ENCODE measurements at regions not wholly inside any gene's neighbourhood (a gene's known extent, or its start where the extent isn't known, plus 50 kb on each side); places are given as distances from the start of the nearest gene placed in this dataset.

GRCh38 chr11:23095650-23096189 lies 235.4 kb upstream of the CCDC179 start:
- no peak overlapping the region for H3K4me3 Mint-ChIP-seq
- no peaks in the 10 kb centered on the region for H3K4me1 Mint-ChIP-seq
- DNase-seq (no peak), ATAC-seq (no peak)
- no peaks in the 10 kb centered on the region for H3K9me3 Mint-ChIP-seq
- H3K36me3 Mint-ChIP-seq (ENCODE audit: low read depth): peaks cover 3% of the 10 kb centered on the region
- no peaks in the 10 kb centered on the region for H3K27me3 Mint-ChIP-seq
- no peak overlapping the region for H3K27ac Mint-ChIP-seq

GRCh38 chr11:23097891-23098290 lies 237.6 kb upstream of the CCDC179 start:
- ATAC-seq: no peak
- Mint-ChIP-seq H3K36me3 (ENCODE audit: low read depth) (peaks cover 3% of the 10 kb centered on the region), H3K4me3 (no peak overlapping the region), H3K27me3 (no peaks in the 10 kb centered on the region), H3K9me3 (no peaks in the 10 kb centered on the region), H3K27ac (no peak overlapping the region), H3K4me1 (no peaks in the 10 kb centered on the region)
- DNase-seq: no peak

- H3K4me1 Mint-ChIP-seq: no peaks in the 10 kb centered on the region
- DNase-seq: no peak
- no peaks in the 10 kb centered on the region for H3K27me3 Mint-ChIP-seq
- no peak overlapping the region for H3K4me3 Mint-ChIP-seq
- no peaks in the 10 kb centered on the region for H3K9me3 Mint-ChIP-seq
- H3K36me3 Mint-ChIP-seq (ENCODE audit: low read depth): peaks cover 3% of the 10 kb centered on the region
- ATAC-seq: no peak
- no peak overlapping the region for H3K27ac Mint-ChIP-seq
These were observed 239.0 kb upstream of the CCDC179 start for GRCh38 chr11:23099256-23099655.

- H3K27ac Mint-ChIP-seq: no peak overlapping the region
- H3K4me1 Mint-ChIP-seq: no peaks in the 10 kb centered on the region
- no peak overlapping the region for H3K4me3 Mint-ChIP-seq
- H3K27me3 Mint-ChIP-seq: no peaks in the 10 kb centered on the region
- peaks cover 3% of the 10 kb centered on the region for H3K36me3 Mint-ChIP-seq (ENCODE audit: low read depth)
- ATAC-seq (no peak), DNase-seq (no peak)
- H3K9me3 Mint-ChIP-seq: no peaks in the 10 kb centered on the region
These were observed 240.5 kb upstream of the CCDC179 start for GRCh38 chr11:23100726-23101125.

GRCh38 chr11:23103416-23103815 lies 243.1 kb upstream of the CCDC179 start:
- Mint-ChIP-seq H3K27me3 (no peaks in the 10 kb centered on the region), H3K4me1 (no peaks in the 10 kb centered on the region)

GRCh38 chr11:23111527-23111926 lies 251.3 kb upstream of the CCDC179 start:
- Mint-ChIP-seq H3K27ac (no peak overlapping the region), H3K27me3 (no peaks in the 10 kb centered on the region), H3K9me3 (peaks cover 2% of the 10 kb centered on the region)

More at GRCh38 chr11:23103416-23103815, 243.1 kb upstream of the CCDC179 start:
- Mint-ChIP-seq H3K36me3 (ENCODE audit: low read depth) (no peaks in the 10 kb centered on the region), H3K4me3 (no peak overlapping the region), H3K9me3 (no peaks in the 10 kb centered on the region), H3K27ac (no peak overlapping the region)
- ATAC-seq (no peak), DNase-seq (no peak)

GRCh38 chr11:23112390-23112789 lies 252.1 kb upstream of the CCDC179 start:
- Mint-ChIP-seq H3K4me3 (no peak overlapping the region), H3K4me1 (no peaks in the 10 kb centered on the region), H3K9me3 (peaks cover 7% of the 10 kb centered on the region), H3K27me3 (no peaks in the 10 kb centered on the region), H3K36me3 (ENCODE audit: low read depth) (no peaks in the 10 kb centered on the region), H3K27ac (no peak overlapping the region)
- DNase-seq (no peak), ATAC-seq (no peak)

More at GRCh38 chr11:23111527-23111926, 251.3 kb upstream of the CCDC179 start:
- Mint-ChIP-seq H3K36me3 (ENCODE audit: low read depth) (no peaks in the 10 kb centered on the region), H3K4me1 (no peaks in the 10 kb centered on the region), H3K4me3 (no peak overlapping the region)
- ATAC-seq (no peak), DNase-seq (no peak)

GRCh38 chr11:23112987-23113886 lies 253.0 kb upstream of the CCDC179 start:
- no peaks in the 10 kb centered on the region for H3K27me3 Mint-ChIP-seq
- H3K36me3 Mint-ChIP-seq (ENCODE audit: low read depth): no peaks in the 10 kb centered on the region
- H3K9me3 Mint-ChIP-seq: peaks cover 7% of the 10 kb centered on the region
- DNase-seq (no peak), ATAC-seq (no peak)
- H3K4me1 Mint-ChIP-seq: no peaks in the 10 kb centered on the region
- no peak overlapping the region for H3K27ac Mint-ChIP-seq
- no peak overlapping the region for H3K4me3 Mint-ChIP-seq

- H3K27ac Mint-ChIP-seq: no peak overlapping the region
- peaks cover 7% of the 10 kb centered on the region for H3K9me3 Mint-ChIP-seq
- H3K36me3 Mint-ChIP-seq (ENCODE audit: low read depth): no peaks in the 10 kb centered on the region
- no peaks in the 10 kb centered on the region for H3K4me1 Mint-ChIP-seq
- ATAC-seq (no peak), DNase-seq (no peak)
- no peaks in the 10 kb centered on the region for H3K27me3 Mint-ChIP-seq
- no peak overlapping the region for H3K4me3 Mint-ChIP-seq
These were observed 253.6 kb upstream of the CCDC179 start for GRCh38 chr11:23113887-23114216.

GRCh38 chr11:23123753-23124152 lies 263.5 kb upstream of the CCDC179 start:
- H3K9me3 Mint-ChIP-seq: no peaks in the 10 kb centered on the region
- H3K4me3 Mint-ChIP-seq: no peak overlapping the region
- DNase-seq (no peak), ATAC-seq (no peak)
- no peak overlapping the region for H3K27ac Mint-ChIP-seq
- H3K27me3 Mint-ChIP-seq: no peaks in the 10 kb centered on the region
- H3K4me1 Mint-ChIP-seq: no peaks in the 10 kb centered on the region
- H3K36me3 Mint-ChIP-seq (ENCODE audit: low read depth): no peaks in the 10 kb centered on the region

GRCh38 chr11:23124249-23124648 lies 264.0 kb upstream of the CCDC179 start:
- Mint-ChIP-seq H3K4me1 (no peaks in the 10 kb centered on the region), H3K27ac (no peak overlapping the region), H3K4me3 (no peak overlapping the region), H3K27me3 (no peaks in the 10 kb centered on the region), H3K9me3 (no peaks in the 10 kb centered on the region), H3K36me3 (ENCODE audit: low read depth) (no peaks in the 10 kb centered on the region)
- DNase-seq (no peak), ATAC-seq (no peak)

GRCh38 chr11:23124996-23125395 lies 264.7 kb upstream of the CCDC179 start:
- DNase-seq: no peak
- no peak overlapping the region for H3K27ac Mint-ChIP-seq
- no peak for ATAC-seq
- no peaks in the 10 kb centered on the region for H3K27me3 Mint-ChIP-seq
- no peaks in the 10 kb centered on the region for H3K9me3 Mint-ChIP-seq
- H3K4me1 Mint-ChIP-seq: no peaks in the 10 kb centered on the region
- no peaks in the 10 kb centered on the region for H3K36me3 Mint-ChIP-seq (ENCODE audit: low read depth)
- H3K4me3 Mint-ChIP-seq: no peak overlapping the region

- no peaks in the 10 kb centered on the region for H3K27me3 Mint-ChIP-seq
- H3K4me1 Mint-ChIP-seq: no peaks in the 10 kb centered on the region
- no peak overlapping the region for H3K27ac Mint-ChIP-seq
- no peak for DNase-seq
- no peaks in the 10 kb centered on the region for H3K36me3 Mint-ChIP-seq (ENCODE audit: low read depth)
- no peak overlapping the region for H3K4me3 Mint-ChIP-seq
- no peak for ATAC-seq
- H3K9me3 Mint-ChIP-seq: peaks cover 13% of the 10 kb centered on the region
These were observed 267.4 kb upstream of the CCDC179 start for GRCh38 chr11:23127706-23128105.

GRCh38 chr11:23134627-23135026 lies 274.4 kb upstream of the CCDC179 start:
- no peaks in the 10 kb centered on the region for H3K27me3 Mint-ChIP-seq
- ATAC-seq (no peak), DNase-seq (no peak)
- peaks cover 18% of the 10 kb centered on the region for H3K9me3 Mint-ChIP-seq
- H3K27ac Mint-ChIP-seq: no peak overlapping the region
- no peaks in the 10 kb centered on the region for H3K4me1 Mint-ChIP-seq
- no peaks in the 10 kb centered on the region for H3K36me3 Mint-ChIP-seq (ENCODE audit: low read depth)
- no peak overlapping the region for H3K4me3 Mint-ChIP-seq

- DNase-seq (no peak), ATAC-seq (no peak)
- H3K27ac Mint-ChIP-seq: no peak overlapping the region
- no peaks in the 10 kb centered on the region for H3K9me3 Mint-ChIP-seq
- H3K4me1 Mint-ChIP-seq: no peaks in the 10 kb centered on the region
- H3K27me3 Mint-ChIP-seq: no peaks in the 10 kb centered on the region
- H3K4me3 Mint-ChIP-seq: no peak overlapping the region
- H3K36me3 Mint-ChIP-seq (ENCODE audit: low read depth): no peaks in the 10 kb centered on the region
These were observed 278.5 kb upstream of the CCDC179 start for GRCh38 chr11:23138761-23139160.
